OCI-LY3 (cell line): ENCODE measurements at regions not wholly inside any gene's neighbourhood (a gene's known extent, or its start where the extent isn't known, plus 50 kb on each side); places are given as distances from the start of the nearest gene placed in this dataset.

ENCODE experiments used
- H2AFZ ChIP-seq: fragments of 200-600, 300-600 bp; shearing (Covaris generic); 2 replicates; pipeline ENCODE4 v1.6.0; 2014; ENCODE audit warnings: antibody characterized with exemption, low read depth, low read length
- H3K27ac ChIP-seq: fragments of 200-600, 300-600 bp; sonication (generic); 2 replicates; pipeline ENCODE4 v1.5.1; 2014; ENCODE audit warnings: mild to moderate bottlenecking, low read length, moderate library complexity, mixed read lengths
- H3K27me3 ChIP-seq: fragments of 200-600, 300-600 bp; sonication (generic); 2 replicates; pipeline ENCODE4 v1.6.1; 2014; ENCODE audit warnings: low read depth, low read length, mixed read lengths
- H3K36me3 ChIP-seq: fragments of 200-600, 300-600 bp; sonication (generic); replicated peaks from 2 replicates; pipeline ENCODE3; 2014; ENCODE audit warnings: low read depth, low read length, mixed read lengths
- H3K4me1 ChIP-seq: fragments of 300-600, 200-600 bp; sonication (generic); 2 replicates; pipeline ENCODE4 v1.6.1; 2014; ENCODE audit warnings: low read length, mixed read lengths
- H3K4me2 ChIP-seq: fragments of 200-600, 300-600 bp; sonication (generic); 2 replicates; pipeline ENCODE4 v1.6.1; 2014; ENCODE audit warnings: low read length, mixed read lengths
- H3K4me3 ChIP-seq: fragments of 300-600, 200-600 bp; sonication (generic); 2 replicates; pipeline ENCODE4 v1.5.1; 2014; ENCODE audit warnings: antibody characterized with exemption, mild to moderate bottlenecking, low read length, moderate library complexity
- H3K79me2 ChIP-seq: fragments of 300-600, 200-600 bp; shearing (Covaris generic); 2 replicates; pipeline ENCODE4 v1.6.1; 2014; ENCODE audit warnings: mild to moderate bottlenecking, low read length, mixed read lengths
- H3K9ac ChIP-seq: fragments of 300-600, 200-600 bp; shearing (Covaris generic); 2 replicates; pipeline ENCODE4 v1.6.0; 2014; ENCODE audit warnings: mild to moderate bottlenecking, low read length, moderate library complexity
- H3K9me3 ChIP-seq: fragments of 200-600, 300-600 bp; shearing (Covaris generic); 2 replicates; pipeline ENCODE4 v1.6.1; 2014; ENCODE audit warnings: low read length, mixed read lengths; ENCODE audit not compliant: insufficient read depth
- H4K20me1 ChIP-seq: fragments of 200-600, 300-600 bp; sonication (generic); 2 replicates; pipeline ENCODE4 v1.6.1; 2016; ENCODE audit warnings: low read length, mixed read lengths; ENCODE audit not compliant: insufficient read depth
- EZH2phosphoT487 ChIP-seq: fragments of 200-600 bp; shearing (Covaris generic); IDR thresholded peaks from 2 replicates; pipeline ENCODE4 v1.6.1; 2018; ENCODE audit warnings: antibody characterized with exemption, mixed run types, low read depth
- TF ChIP-seq, protein P1 (sequence below): fragments of 200-600, 300-600 bp; sonication (generic); IDR thresholded peaks from 2 replicates; pipeline ENCODE4 v1.5.1; 2014; ENCODE audit warnings: antibody characterized with exemption, low read length, low read depth

DNA sequence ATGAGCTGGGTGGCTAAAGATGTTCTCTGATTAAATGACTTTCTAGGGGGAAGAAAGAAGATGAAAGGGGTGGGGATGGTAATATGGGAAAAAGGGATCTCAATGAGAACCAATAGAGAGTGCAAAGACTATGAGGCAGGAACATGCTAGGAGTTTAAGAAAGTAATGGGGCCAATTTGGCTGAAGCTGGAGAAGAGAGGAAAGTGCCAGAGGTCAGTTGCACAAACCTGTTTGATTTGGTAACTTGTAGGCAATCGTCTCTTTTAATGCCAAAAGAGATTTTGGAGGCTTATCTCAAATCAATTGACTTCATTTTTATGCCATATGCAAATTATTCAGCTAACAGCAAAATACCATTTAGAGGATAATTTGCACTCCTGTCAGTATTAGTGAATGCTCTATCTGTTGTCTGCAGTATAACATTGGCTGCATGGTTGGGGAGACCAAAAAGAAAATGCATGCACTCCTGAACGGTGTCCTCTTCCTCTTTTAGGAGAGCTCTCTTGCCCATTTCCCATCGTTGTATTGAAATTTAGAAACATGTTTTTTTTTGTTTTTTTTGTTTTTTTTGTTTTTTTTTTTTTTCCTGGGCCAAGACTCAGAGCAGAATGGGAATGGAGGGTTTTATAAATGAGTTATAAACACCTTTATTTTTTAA lies 193.9 kb downstream of the BTBD3 start:
- Histone ChIP-seq H3K4me3 (no peak overlapping the region), H3K9ac (no peak overlapping the region), H3K27ac (no peak overlapping the region), H4K20me1 (no peaks in the 10 kb centered on the region), H2AFZ (no peak overlapping the region), H3K79me2 (no peaks in the 10 kb centered on the region), H3K4me2 (no peak overlapping the region), H3K4me1 (no peaks in the 10 kb centered on the region), H3K9me3 (no peaks in the 10 kb centered on the region), H3K27me3 (no peaks in the 10 kb centered on the region), H3K36me3 (no peaks in the 10 kb centered on the region)
- TF ChIP-seq, protein P1, sequence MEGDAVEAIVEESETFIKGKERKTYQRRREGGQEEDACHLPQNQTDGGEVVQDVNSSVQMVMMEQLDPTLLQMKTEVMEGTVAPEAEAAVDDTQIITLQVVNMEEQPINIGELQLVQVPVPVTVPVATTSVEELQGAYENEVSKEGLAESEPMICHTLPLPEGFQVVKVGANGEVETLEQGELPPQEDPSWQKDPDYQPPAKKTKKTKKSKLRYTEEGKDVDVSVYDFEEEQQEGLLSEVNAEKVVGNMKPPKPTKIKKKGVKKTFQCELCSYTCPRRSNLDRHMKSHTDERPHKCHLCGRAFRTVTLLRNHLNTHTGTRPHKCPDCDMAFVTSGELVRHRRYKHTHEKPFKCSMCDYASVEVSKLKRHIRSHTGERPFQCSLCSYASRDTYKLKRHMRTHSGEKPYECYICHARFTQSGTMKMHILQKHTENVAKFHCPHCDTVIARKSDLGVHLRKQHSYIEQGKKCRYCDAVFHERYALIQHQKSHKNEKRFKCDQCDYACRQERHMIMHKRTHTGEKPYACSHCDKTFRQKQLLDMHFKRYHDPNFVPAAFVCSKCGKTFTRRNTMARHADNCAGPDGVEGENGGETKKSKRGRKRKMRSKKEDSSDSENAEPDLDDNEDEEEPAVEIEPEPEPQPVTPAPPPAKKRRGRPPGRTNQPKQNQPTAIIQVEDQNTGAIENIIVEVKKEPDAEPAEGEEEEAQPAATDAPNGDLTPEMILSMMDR = no peak
- TF ChIP-seq EZH2phosphoT487 = no peak

DNA sequence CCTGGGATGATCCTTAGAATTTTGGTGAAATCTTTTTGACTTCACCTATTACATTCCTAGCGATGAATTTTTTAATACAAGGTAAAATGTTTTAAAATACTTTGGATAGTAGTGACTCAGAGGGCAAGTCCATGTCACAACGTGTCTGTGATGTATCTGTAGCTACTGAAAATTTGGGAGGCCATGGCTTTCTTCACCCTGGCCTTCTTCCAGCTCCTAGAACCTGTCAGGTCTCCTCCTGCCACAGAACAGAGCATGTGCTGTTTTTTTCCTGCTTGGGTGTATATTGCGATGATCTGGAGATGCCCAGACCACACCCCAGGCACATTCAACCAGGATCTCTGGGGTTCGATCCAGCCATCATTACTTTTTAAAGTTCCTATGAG lies 194.4 kb downstream of the BTBD3 start:
- no peak overlapping the region for H3K9ac ChIP-seq
- H3K27ac ChIP-seq = no peak overlapping the region
- H3K4me2 ChIP-seq = no peak overlapping the region
- H3K4me3 ChIP-seq = no peak overlapping the region
- no peak overlapping the region for H2AFZ ChIP-seq
- TF ChIP-seq, protein P1 = no peak
- no peaks in the 10 kb centered on the region for H4K20me1 ChIP-seq
- no peaks in the 10 kb centered on the region for H3K36me3 ChIP-seq
- no peaks in the 10 kb centered on the region for H3K9me3 ChIP-seq
- H3K27me3 ChIP-seq = no peaks in the 10 kb centered on the region
- no peaks in the 10 kb centered on the region for H3K4me1 ChIP-seq
- no peaks in the 10 kb centered on the region for H3K79me2 ChIP-seq

DNA sequence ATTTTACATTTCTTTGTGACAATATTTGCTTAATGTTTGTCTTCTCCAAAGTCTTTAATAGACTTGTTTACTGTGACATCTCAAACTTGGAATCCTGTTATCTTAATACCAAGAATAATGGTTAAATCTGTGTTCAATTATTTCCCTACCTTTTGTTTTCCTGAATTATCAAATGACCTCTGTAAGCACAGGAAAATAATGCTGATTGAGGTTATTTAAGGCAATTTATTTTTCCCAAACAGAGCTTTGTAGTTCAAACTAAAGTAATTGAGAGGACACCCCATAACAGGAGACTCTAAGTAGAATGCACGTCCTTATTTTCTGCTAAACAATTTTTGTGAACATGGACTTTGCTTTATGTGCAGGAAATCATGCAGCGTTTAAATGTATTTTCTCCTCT lies 195.0 kb downstream of the BTBD3 start:
- Histone ChIP-seq H3K9ac (no peak overlapping the region), H3K4me3 (no peak overlapping the region), H3K79me2 (no peaks in the 10 kb centered on the region), H3K4me1 (no peaks in the 10 kb centered on the region), H3K36me3 (no peaks in the 10 kb centered on the region), H2AFZ (no peak overlapping the region), H3K4me2 (no peak overlapping the region), H3K9me3 (no peaks in the 10 kb centered on the region), H3K27me3 (no peaks in the 10 kb centered on the region), H4K20me1 (no peaks in the 10 kb centered on the region), H3K27ac (no peak overlapping the region)
- no peak for TF ChIP-seq EZH2phosphoT487
- TF ChIP-seq, protein P1 = no peak

DNA sequence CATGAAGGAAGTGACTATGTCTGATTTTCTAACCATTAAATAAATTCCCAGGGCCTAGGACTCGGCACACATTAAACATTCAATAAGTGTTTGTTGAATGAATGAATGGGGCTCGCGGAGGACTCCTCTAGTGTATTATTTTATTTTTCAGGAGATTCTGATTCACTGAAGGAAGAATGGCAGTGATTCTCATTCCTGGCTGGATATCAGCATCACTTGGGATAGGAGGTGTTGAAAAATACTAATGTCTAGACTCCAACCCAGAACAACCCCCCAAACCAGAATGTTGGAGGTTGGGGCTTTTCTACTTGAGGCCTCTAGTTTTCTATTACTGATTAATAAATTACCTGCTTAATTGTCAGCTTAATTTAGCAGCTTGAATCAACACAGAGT lies 195.4 kb downstream of the BTBD3 start:
- H3K4me1 ChIP-seq = no peaks in the 10 kb centered on the region
- H3K9me3 ChIP-seq = no peaks in the 10 kb centered on the region
- H3K79me2 ChIP-seq = no peaks in the 10 kb centered on the region
- no peaks in the 10 kb centered on the region for H3K27me3 ChIP-seq
- H3K4me2 ChIP-seq = no peak overlapping the region
- TF ChIP-seq, protein P1 = no peak
- TF ChIP-seq EZH2phosphoT487 = no peak
- H4K20me1 ChIP-seq = no peaks in the 10 kb centered on the region
- no peak overlapping the region for H3K4me3 ChIP-seq
- H3K9ac ChIP-seq = no peak overlapping the region
- H2AFZ ChIP-seq = no peak overlapping the region
- H3K36me3 ChIP-seq = no peaks in the 10 kb centered on the region
- H3K27ac ChIP-seq = no peak overlapping the region
